HepG2 (cell line): ENCODE measurements at regions not wholly inside any gene's neighbourhood (a gene's known extent, or its start where the extent isn't known, plus 50 kb on each side); places are given as distances from the start of the nearest gene placed in this dataset.

Experiments
- CEBPB ChIP-seq: IDR thresholded peaks from 2 replicates; pipeline ENCODE4 v1.6.1; 2011; ENCODE audit warnings: low read depth, low read length, improper control_type of control experiment, borderline replicate concordance
- CHD4 ChIP-seq: fragments of 200-600 bp; sonication (generic); IDR thresholded peaks from 2 replicates; pipeline ENCODE4 v1.7.0; 2017; ENCODE audit warnings: mild to moderate bottlenecking, low read length, borderline replicate concordance
- CTCF ChIP-seq: sonication (generic); formaldehyde crosslinking; IDR thresholded peaks from 2 replicates; pipeline ENCODE4 v1.5.0; 2020; ENCODE audit warnings: mild to moderate bottlenecking, missing genetic modification reagents, moderate library complexity
- ETV6 ChIP-seq: sonication (generic); formaldehyde crosslinking; conservative IDR thresholded peaks from 2 replicates; pipeline ENCODE4 v1.4.0; 2020; ENCODE audit warnings: missing genetic modification reagents
- EZH2 ChIP-seq: conservative IDR thresholded peaks from 2 replicates; pipeline ENCODE4 v1.6.1; 2012; ENCODE audit warnings: mild to moderate bottlenecking, low read depth, low read length, moderate library complexity
- POLR2A ChIP-seq, 2 experiments: IDR thresholded peaks; 2 replicates each; pipeline ENCODE4 v1.6.1; 2011; ENCODE audit warnings: low read depth in 2 of 2, low read length in 2 of 2, mild to moderate bottlenecking in 1 of 2, moderate library complexity in 1 of 2; ENCODE audit not compliant: insufficient read depth in 1 of 2
- ZBTB33 ChIP-seq: sonication (generic); formaldehyde crosslinking; IDR thresholded peaks from 2 replicates; pipeline ENCODE4 v1.4.0; 2020; ENCODE audit warnings: missing genetic modification reagents
- ZEB1 ChIP-seq: IDR thresholded peaks from 2 replicates; pipeline ENCODE4 v1.6.1; 2012; ENCODE audit warnings: mild to moderate bottlenecking, low read depth, inconsistent platforms; ENCODE audit not compliant: insufficient replicate concordance
- ZNF414 ChIP-seq: sonication (generic); formaldehyde crosslinking; IDR thresholded peaks from 2 replicates; pipeline ENCODE4 v1.5.0; 2020; ENCODE audit warnings: missing genetic modification reagents

DNA sequence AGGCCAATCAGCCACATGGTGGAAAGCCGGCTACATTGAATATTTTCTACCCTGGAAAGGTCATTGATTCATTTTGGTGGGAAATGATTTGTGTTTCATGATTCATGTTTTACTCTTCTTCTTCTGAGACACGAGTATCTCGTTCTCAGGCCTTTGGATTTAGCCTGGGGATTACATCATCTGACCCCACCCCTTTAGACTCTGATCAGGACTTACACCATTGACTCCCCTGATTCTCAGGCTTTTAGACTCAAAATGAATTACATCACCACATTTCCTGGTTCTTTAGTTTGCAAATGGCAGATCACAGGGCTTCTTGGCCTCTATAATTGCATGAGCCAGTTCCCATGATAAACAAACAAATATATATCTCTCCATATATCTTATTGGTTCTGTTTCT lies 228.8 kb downstream of the ADGRG6 start:
- TF ChIP-seq ZEB1 (no peak), ETV6 (CRISPR knock-in tag) (no peak), CTCF (CRISPR knock-in tag) (no peak), CEBPB (no peak), ZBTB33 (CRISPR knock-in tag) (no peak), EZH2 (no peak), POLR2A (IDR thresholded peaks at IDR 0.05; ENCODE audit: insufficient read depth in 1 of 2, low read depth in 2 of 2, low read length in 2 of 2) (no peak), CHD4 (no peak), ZNF414 (no peak)
